T-helper 2 cell treated with Interferon-gamma antibody and Interleukin-4, amounts not matched to agents 5 μg/mL and 100 μg/mL, for 36 hours (primary cell): ENCODE measurements at regions not wholly inside any gene's neighbourhood (a gene's known extent, or its start where the extent isn't known, plus 50 kb on each side); places are given as distances from the start of the nearest gene placed in this dataset.

Experiments
- DNase-seq: peaks from one replicate; pipeline ENCODE4 v3.0.0; 2021; ENCODE audit warnings: low spot score
- H3K27ac Mint-ChIP-seq: one replicate; pipeline ENCODE4 v1.8.0; 2021; ENCODE audit warnings: mild to moderate bottlenecking, mixed read lengths
- H3K27me3 Mint-ChIP-seq: one replicate; pipeline ENCODE4 v1.8.0; 2021; ENCODE audit warnings: low read depth, mixed read lengths
- H3K36me3 Mint-ChIP-seq: one replicate; pipeline ENCODE4 v1.8.0; 2021; ENCODE audit warnings: low read depth, mixed read lengths
- H3K4me1 Mint-ChIP-seq: one replicate; pipeline ENCODE4 v1.8.0; 2021; ENCODE audit warnings: low read depth, mixed read lengths
- H3K4me3 Mint-ChIP-seq: one replicate; pipeline ENCODE4 v1.8.0; 2022; ENCODE audit warnings: mild to moderate bottlenecking, moderate library complexity, mixed read lengths
- H3K9me3 Mint-ChIP-seq: one replicate; pipeline ENCODE4 v1.8.0; 2021; ENCODE audit warnings: mixed read lengths

DNA sequence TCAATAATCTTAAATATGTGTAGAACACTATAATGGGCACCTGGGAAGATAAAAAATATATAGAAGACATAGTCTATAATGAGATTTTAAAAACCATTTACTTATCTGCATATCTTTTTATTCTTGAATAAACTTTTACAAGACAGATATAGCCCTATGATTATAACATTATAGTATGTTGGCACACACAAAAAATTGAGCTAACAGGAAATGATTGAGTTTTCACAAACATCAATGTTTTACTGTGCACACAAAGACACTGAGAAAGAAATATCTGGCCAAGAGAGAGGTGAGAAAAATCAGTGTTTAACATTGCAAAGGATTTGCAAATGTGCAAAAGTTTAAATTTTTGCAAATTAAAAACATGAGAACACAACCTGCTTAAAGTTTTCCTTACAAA lies 124.3 kb downstream of the BBS10 start:
- H3K27ac Mint-ChIP-seq = no peak overlapping the region
- H3K27me3 Mint-ChIP-seq = peaks cover 11% of the 10 kb centered on the region
- peaks cover 5% of the 10 kb centered on the region for H3K4me1 Mint-ChIP-seq
- no peak overlapping the region for H3K4me3 Mint-ChIP-seq
- no peaks in the 10 kb centered on the region for H3K36me3 Mint-ChIP-seq
- no peak for DNase-seq
- H3K9me3 Mint-ChIP-seq = no peaks in the 10 kb centered on the region

GRCh38 chr12:76220980-76221379 lies 127.2 kb downstream of the BBS10 start:
- Mint-ChIP-seq H3K27me3 (peaks cover 11% of the 10 kb centered on the region), H3K36me3 (no peaks in the 10 kb centered on the region), H3K4me1 (peaks cover 3% of the 10 kb centered on the region), H3K9me3 (no peaks in the 10 kb centered on the region), H3K4me3 (no peak overlapping the region), H3K27ac (no peak overlapping the region)
- no peak for DNase-seq

DNA sequence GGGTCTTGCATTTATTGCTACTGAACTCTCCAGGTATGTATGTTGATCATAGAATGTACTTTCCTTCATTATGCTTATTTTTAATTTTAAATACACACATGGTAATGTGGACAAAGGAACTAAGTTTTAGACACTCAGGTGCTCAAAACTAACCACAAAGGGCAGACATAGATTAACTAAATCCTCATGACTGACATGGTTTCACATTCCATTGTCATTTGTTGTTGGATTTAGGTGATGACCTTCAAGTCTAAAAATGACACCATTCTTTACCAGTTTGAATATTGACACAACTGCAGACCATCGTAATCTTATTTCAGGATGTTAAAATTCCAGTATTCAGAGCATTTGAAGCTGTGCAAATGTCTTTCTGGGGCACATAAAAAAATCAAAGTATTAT lies 128.4 kb downstream of the BBS10 start:
- no peaks in the 10 kb centered on the region for H3K9me3 Mint-ChIP-seq
- H3K27me3 Mint-ChIP-seq = peaks cover 11% of the 10 kb centered on the region
- no peaks in the 10 kb centered on the region for H3K36me3 Mint-ChIP-seq
- peaks cover 3% of the 10 kb centered on the region for H3K4me1 Mint-ChIP-seq
- H3K4me3 Mint-ChIP-seq = no peak overlapping the region
- H3K27ac Mint-ChIP-seq = no peak overlapping the region
- no peak for DNase-seq

DNA sequence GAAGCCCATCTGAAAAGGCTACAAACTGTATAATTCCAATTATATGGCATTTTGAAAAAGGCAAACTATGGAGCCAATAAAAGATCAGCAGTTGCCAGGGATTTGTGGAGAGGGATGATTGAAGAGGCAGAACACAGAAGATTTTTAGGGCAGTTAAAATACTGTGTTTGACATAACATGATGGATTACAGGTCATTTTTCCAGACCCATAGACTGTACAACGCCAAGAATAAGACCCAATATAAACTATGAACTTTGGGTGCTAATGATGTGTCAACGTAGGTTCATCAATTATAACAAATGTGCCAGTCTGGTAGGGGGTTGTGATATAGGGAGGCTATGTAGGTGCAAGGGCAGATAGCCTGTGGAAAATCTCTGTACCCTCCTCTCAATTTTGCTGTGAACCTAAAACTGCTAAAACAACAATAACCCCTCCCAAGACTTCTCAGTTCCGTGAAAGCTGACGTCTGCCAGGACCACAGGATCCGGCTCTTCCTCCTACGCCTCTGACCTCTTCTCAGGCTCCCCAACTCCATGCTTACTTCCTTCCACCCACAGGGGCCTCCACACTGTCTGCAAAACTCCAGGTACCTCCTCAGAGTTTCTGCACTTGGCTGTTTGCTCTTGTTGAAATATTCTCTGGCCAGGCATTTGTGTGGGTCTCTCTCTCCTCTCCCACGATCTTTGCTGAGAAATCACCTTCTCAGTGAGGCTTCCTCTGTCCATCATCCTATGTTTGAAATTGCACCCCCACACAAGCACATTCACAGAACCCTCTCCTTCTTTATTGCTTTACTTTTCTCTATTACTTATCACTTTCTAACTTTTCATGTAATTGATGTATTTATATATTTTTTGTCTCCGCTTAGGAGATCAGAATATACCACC lies 131.4 kb downstream of the BBS10 start:
- Mint-ChIP-seq H3K27ac (peak overlapping the region; percentile 58), H3K4me1 (peaks cover 3% of the 10 kb centered on the region), H3K27me3 (peaks cover 8% of the 10 kb centered on the region), H3K36me3 (no peaks in the 10 kb centered on the region), H3K4me3 (peak overlapping the region; percentile 24), H3K9me3 (no peaks in the 10 kb centered on the region)
- DNase-seq = peak; percentile 12

- H3K4me1 Mint-ChIP-seq = no peaks in the 10 kb centered on the region
- H3K36me3 Mint-ChIP-seq = no peaks in the 10 kb centered on the region
- H3K27ac Mint-ChIP-seq = no peak overlapping the region
- H3K4me3 Mint-ChIP-seq = no peak overlapping the region
- H3K27me3 Mint-ChIP-seq = peaks cover 13% of the 10 kb centered on the region
- H3K9me3 Mint-ChIP-seq = peaks cover 2% of the 10 kb centered on the region
- no peak for DNase-seq
Observed at GRCh38 chr12:76208129-76208528, 123.6 kb upstream of the NAP1L1 start.

DNA sequence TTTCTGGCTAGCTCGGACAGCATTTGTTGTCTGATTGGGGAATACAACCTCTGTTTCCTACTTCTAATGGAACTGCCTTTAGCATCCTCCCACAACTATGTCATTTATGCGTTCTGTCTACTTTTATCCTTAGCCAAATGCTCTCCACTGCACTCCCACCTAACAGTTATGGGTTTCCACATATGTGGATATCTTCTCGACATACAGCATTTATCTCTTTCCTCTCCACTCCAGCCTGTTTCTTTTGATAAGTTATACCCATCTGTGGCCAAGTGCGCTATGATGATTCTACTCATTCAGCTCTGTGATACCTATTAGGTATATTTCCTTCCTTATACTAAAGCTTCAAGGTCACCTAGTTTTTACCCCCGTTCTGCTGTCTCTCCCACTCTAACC lies 122.2 kb upstream of the NAP1L1 start:
- no peak overlapping the region for H3K4me3 Mint-ChIP-seq
- peaks cover 16% of the 10 kb centered on the region for H3K27me3 Mint-ChIP-seq
- H3K9me3 Mint-ChIP-seq = peaks cover 2% of the 10 kb centered on the region
- H3K4me1 Mint-ChIP-seq = no peaks in the 10 kb centered on the region
- H3K27ac Mint-ChIP-seq = no peak overlapping the region
- no peaks in the 10 kb centered on the region for H3K36me3 Mint-ChIP-seq
- DNase-seq = no peak

- Mint-ChIP-seq H3K9me3 (peaks cover 2% of the 10 kb centered on the region), H3K4me3 (no peak overlapping the region), H3K27ac (no peak overlapping the region), H3K27me3 (peaks cover 18% of the 10 kb centered on the region), H3K36me3 (no peaks in the 10 kb centered on the region), H3K4me1 (no peaks in the 10 kb centered on the region)
- DNase-seq = no peak
Observed at GRCh38 chr12:76206039-76206676, 121.7 kb upstream of the NAP1L1 start.

- H3K4me1 Mint-ChIP-seq = no peaks in the 10 kb centered on the region
- no peak overlapping the region for H3K4me3 Mint-ChIP-seq
- H3K36me3 Mint-ChIP-seq = no peaks in the 10 kb centered on the region
- H3K27ac Mint-ChIP-seq = no peak overlapping the region
- peaks cover 17% of the 10 kb centered on the region for H3K27me3 Mint-ChIP-seq
- DNase-seq = no peak
- peaks cover 26% of the 10 kb centered on the region for H3K9me3 Mint-ChIP-seq
Observed at GRCh38 chr12:76202621-76203020, 118.1 kb upstream of the NAP1L1 start.

DNA sequence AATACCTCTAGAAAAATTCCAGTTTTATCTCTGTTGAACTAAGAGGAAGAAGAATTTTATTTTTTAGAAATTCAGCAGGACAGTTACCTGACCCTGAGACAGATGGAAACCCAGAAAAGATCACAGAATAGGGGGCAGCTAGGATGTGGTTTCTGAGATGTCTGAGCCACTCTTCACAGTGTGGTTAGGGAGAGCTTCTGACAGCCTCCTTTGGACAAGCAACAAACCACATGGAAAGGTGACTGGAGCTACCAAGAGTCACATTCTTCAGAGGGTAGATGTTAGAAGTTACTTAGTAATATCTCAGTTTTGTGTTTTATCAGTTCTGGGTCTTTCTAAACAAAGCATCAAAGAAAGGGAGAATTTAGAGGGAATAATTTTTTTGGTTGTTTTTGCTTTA lies 117.3 kb upstream of the NAP1L1 start:
- H3K27ac Mint-ChIP-seq = no peak overlapping the region

DNA sequence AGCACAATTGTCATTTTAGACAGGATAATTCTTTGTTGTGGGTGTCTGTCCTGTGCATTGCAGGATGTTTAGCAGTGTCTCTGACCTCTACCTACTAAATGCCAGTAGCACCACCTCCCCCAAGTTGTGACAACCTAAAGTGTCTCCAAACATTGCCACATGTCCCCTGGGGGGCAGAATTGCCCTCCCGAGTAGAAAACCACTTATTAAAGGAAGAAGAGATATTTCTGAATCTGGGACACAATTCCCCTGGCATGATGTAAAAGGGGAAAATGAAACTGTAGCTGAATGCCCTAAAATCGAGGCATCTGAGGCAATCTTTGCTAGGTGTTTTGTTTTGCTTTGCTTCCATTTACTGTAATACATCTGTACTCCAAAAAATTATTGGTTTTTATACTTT lies 116.8 kb upstream of the NAP1L1 start:
- Mint-ChIP-seq H3K36me3 (no peaks in the 10 kb centered on the region), H3K4me1 (no peaks in the 10 kb centered on the region), H3K4me3 (no peak overlapping the region), H3K9me3 (peaks cover 30% of the 10 kb centered on the region), H3K27me3 (peaks cover 19% of the 10 kb centered on the region), H3K27ac (no peak overlapping the region)
- no peak for DNase-seq

More for the DNA sequence above, 117.3 kb upstream of the NAP1L1 start:
- DNase-seq = no peak
- H3K4me1 Mint-ChIP-seq = no peaks in the 10 kb centered on the region
- no peaks in the 10 kb centered on the region for H3K36me3 Mint-ChIP-seq
- peaks cover 30% of the 10 kb centered on the region for H3K9me3 Mint-ChIP-seq
- no peak overlapping the region for H3K4me3 Mint-ChIP-seq
- peaks cover 17% of the 10 kb centered on the region for H3K27me3 Mint-ChIP-seq

DNA sequence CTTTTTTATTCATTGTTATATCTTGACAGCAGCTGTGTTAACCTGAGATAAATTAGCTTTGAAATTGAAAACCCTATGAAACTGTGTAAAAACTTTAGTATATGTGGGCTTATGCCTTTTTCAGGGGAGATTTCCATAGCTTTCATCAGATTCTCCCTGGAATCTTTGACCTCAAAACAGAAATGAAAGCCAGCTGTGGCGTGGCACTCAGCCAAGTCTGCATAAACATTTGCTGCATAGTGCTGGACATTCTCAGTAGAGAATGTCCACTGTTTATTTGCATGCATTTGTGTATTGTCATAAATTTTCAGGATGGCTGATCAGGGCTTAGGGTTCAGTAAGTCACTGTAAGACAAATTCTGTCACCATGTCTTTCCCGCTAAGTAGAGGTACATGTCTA lies 115.3 kb upstream of the NAP1L1 start:
- H3K9me3 Mint-ChIP-seq = peaks cover 30% of the 10 kb centered on the region

GRCh38 chr12:76198839-76199238 lies 114.4 kb upstream of the NAP1L1 start:
- Mint-ChIP-seq H3K4me3 (no peak overlapping the region), H3K27ac (no peak overlapping the region), H3K36me3 (no peaks in the 10 kb centered on the region), H3K9me3 (peaks cover 30% of the 10 kb centered on the region), H3K27me3 (peaks cover 17% of the 10 kb centered on the region), H3K4me1 (peaks cover 2% of the 10 kb centered on the region)
- DNase-seq = no peak

More for the DNA sequence above, 115.3 kb upstream of the NAP1L1 start:
- Mint-ChIP-seq H3K27me3 (peaks cover 17% of the 10 kb centered on the region), H3K4me3 (no peak overlapping the region), H3K36me3 (no peaks in the 10 kb centered on the region), H3K4me1 (no peaks in the 10 kb centered on the region), H3K27ac (no peak overlapping the region)
- DNase-seq = no peak

GRCh38 chr12:76197283-76197682 lies 112.8 kb upstream of the NAP1L1 start:
- DNase-seq = no peak
- Mint-ChIP-seq H3K4me3 (no peak overlapping the region), H3K27me3 (peaks cover 14% of the 10 kb centered on the region), H3K27ac (no peak overlapping the region), H3K9me3 (peaks cover 30% of the 10 kb centered on the region), H3K4me1 (peaks cover 2% of the 10 kb centered on the region), H3K36me3 (no peaks in the 10 kb centered on the region)

- peaks cover 11% of the 10 kb centered on the region for H3K27me3 Mint-ChIP-seq
- H3K27ac Mint-ChIP-seq = no peak overlapping the region
- peaks cover 30% of the 10 kb centered on the region for H3K9me3 Mint-ChIP-seq
- no peaks in the 10 kb centered on the region for H3K36me3 Mint-ChIP-seq
- peaks cover 2% of the 10 kb centered on the region for H3K4me1 Mint-ChIP-seq
- H3K4me3 Mint-ChIP-seq = no peak overlapping the region
- no peak for DNase-seq
Observed at GRCh38 chr12:76195920-76196319, 111.4 kb upstream of the NAP1L1 start.
